Brain microvascular endothelial cell (primary cell): ENCODE measurements at regions not wholly inside any gene's neighbourhood (a gene's known extent, or its start where the extent isn't known, plus 50 kb on each side); places are given as distances from the start of the nearest gene placed in this dataset.

Source experiments
- DNase-seq: peaks from one replicate; pipeline ENCODE4 v3.0.0-alpha.2; 2020
- H3K27ac ChIP-seq: fragments of 250-450 bp; sonication (Bioruptor Pico); 2 replicates; pipeline ENCODE4 v1.5.1; 2020; ENCODE audit warnings: mild to moderate bottlenecking, moderate library complexity
- H3K27me3 ChIP-seq: fragments of 250-450 bp; sonication (Bioruptor Pico); replicated peaks from 2 replicates; pipeline ENCODE4 v1.5.1; 2020; ENCODE audit warnings: mild to moderate bottlenecking
- H3K36me3 ChIP-seq: fragments of 250-450 bp; sonication (Bioruptor Pico); replicated peaks from 2 replicates; pipeline ENCODE4 v1.5.1; 2020; ENCODE audit warnings: mild to moderate bottlenecking
- H3K4me3 ChIP-seq: 2 replicates; pipeline ENCODE4 v1.5.1; 2011; ENCODE audit warnings: low read depth, mild to moderate bottlenecking, control low read depth, low read length, moderate library complexity
- in situ Hi-C: cut with HindIII; loops from 2 replicates; pipeline ENCODE4 v1.10.0; 2017; ENCODE audit warnings: low sequenced_read_pairs, low pct_ligation_motif_present
- TF ChIP-seq, protein P1 (sequence below): IDR thresholded peaks from 2 replicates; pipeline ENCODE4 v1.5.1; 2011; ENCODE audit warnings: low read depth, mild to moderate bottlenecking, moderate library complexity, low read length, control low read depth, inconsistent platforms; ENCODE audit errors: missing control alignments

DNA sequence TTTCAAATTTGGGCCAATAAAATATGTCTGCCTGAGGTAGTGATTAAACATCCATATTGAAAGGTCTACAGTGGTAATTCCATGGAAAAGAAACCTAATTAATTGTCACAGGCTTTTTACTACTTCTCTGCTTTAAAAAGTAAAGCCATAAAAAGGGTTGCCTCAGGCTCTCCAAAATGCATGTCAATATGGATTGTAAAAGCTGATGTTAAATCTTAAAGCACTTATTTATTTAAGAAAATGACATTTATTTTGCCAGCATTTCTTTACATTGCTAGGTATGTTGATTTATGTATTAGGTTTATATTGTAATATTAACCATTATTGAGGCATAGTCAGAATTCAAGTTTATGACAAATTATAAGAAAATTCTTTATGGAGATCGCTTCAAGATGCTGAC is 133.2 kb downstream of the OPN5 start:
- Histone ChIP-seq H3K36me3 (no peaks in the 10 kb centered on the region), H3K27ac (no peak overlapping the region), H3K27me3 (no peaks in the 10 kb centered on the region), H3K4me3 (no peak overlapping the region)
- in situ Hi-C loops = no loop called here
- TF ChIP-seq, protein P1, sequence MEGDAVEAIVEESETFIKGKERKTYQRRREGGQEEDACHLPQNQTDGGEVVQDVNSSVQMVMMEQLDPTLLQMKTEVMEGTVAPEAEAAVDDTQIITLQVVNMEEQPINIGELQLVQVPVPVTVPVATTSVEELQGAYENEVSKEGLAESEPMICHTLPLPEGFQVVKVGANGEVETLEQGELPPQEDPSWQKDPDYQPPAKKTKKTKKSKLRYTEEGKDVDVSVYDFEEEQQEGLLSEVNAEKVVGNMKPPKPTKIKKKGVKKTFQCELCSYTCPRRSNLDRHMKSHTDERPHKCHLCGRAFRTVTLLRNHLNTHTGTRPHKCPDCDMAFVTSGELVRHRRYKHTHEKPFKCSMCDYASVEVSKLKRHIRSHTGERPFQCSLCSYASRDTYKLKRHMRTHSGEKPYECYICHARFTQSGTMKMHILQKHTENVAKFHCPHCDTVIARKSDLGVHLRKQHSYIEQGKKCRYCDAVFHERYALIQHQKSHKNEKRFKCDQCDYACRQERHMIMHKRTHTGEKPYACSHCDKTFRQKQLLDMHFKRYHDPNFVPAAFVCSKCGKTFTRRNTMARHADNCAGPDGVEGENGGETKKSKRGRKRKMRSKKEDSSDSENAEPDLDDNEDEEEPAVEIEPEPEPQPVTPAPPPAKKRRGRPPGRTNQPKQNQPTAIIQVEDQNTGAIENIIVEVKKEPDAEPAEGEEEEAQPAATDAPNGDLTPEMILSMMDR = no peak
- no peak for DNase-seq

DNA sequence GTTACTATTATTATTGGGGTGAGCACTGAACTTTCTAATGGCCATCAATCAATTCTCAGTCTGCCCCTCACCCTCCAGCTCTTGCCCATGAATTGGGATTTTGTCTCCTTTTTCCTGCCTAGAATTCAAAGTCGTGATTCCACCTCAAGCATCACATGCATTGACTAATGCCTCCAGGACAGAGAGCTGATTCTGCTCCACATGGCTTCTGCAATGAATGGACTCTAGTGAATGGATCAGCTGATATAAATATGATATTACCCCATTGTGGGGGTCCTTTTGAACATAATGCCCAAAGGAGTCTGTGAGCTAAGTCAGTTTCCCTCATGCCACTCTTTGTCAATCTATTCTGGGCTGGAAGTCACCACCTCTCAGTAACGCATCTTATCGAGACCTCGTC is 126.4 kb downstream of the OPN5 start:
- no peaks in the 10 kb centered on the region for H3K27me3 ChIP-seq
- no peaks in the 10 kb centered on the region for H3K36me3 ChIP-seq
- TF ChIP-seq, protein P1 = no peak
- in situ Hi-C loops = no loop called here
- H3K4me3 ChIP-seq = no peak overlapping the region
- no peak overlapping the region for H3K27ac ChIP-seq
- no peak for DNase-seq

DNA sequence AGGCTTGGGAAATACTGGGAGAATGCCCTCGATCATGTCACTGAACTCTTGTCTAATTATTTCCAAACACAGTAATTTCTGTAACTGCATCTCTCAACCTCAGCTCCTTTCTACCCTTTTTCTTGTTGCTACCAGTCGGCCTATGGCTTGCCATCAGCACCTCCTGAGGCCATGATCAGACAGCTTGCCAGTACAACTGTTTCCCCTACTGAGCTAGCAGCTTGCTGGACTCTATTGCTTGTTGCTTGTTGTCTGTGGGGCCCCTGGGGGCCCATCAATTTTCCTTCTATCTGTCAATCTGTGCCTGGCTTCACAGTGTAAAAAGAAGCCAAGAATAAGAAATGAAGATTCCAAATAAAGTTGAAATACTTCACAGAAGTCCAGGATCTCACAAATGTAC is 123.9 kb downstream of the OPN5 start:
- Histone ChIP-seq H3K36me3 (no peaks in the 10 kb centered on the region), H3K27ac (no peak overlapping the region), H3K4me3 (no peak overlapping the region), H3K27me3 (no peaks in the 10 kb centered on the region)
- in situ Hi-C loops = no loop called here
- TF ChIP-seq, protein P1 = no peak
- no peak for DNase-seq

DNA sequence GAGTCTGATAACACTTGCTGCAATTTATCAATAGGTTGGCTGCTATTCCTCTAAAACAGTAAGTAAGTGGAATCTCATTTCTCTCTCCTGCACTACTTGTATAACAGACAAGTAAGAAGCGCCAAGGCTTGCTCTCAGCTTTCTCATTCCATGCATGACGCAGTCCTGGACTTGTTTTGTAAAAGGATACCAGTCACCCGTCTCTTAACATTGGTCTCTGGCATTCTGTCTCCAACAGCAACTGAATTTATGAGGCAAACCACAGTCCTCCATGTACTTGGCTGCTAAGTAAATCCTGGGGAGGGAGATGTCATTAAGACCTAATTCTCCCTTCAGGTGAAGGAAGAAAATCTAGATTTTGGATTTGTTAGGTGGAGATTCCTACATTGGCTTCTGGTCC is 115.4 kb downstream of the OPN5 start:
- H3K27ac ChIP-seq = no peak overlapping the region
- no peaks in the 10 kb centered on the region for H3K27me3 ChIP-seq
- TF ChIP-seq, protein P1 = no peak
- H3K4me3 ChIP-seq = no peak overlapping the region
- in situ Hi-C loops = no loop called here
- DNase-seq = no peak
- no peaks in the 10 kb centered on the region for H3K36me3 ChIP-seq

DNA sequence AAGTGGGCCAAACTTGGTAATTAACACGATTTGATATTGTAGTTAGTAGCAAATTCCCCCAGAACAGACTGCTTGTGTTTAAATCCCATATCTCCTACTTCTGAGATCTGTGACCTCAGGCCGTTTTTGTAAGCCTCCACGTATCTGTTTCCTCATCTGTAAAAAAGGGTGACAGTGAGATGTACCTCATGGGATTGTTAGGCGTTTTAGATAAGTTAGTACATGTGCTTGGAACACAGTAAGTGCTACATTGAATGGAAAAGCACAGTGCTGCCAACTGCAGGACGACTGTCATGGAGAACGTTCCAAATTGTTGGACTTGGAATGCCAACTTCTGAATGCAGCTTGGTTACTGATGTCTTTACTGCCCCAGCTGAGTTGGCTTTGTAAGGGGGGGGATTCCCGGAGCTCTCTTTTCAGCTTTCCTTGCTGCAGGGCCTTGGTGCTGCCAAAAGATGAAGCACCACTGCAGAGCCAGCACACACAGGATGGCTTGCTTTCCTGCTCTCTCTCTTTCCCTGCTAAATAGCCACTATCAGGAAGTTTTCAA is 108.6 kb downstream of the OPN5 start:
- H3K4me3 ChIP-seq = no peak overlapping the region
- H3K27me3 ChIP-seq = no peaks in the 10 kb centered on the region
- no peak overlapping the region for H3K27ac ChIP-seq
- no peak for DNase-seq
- no peaks in the 10 kb centered on the region for H3K36me3 ChIP-seq
- TF ChIP-seq, protein P1 = no peak
- in situ Hi-C loops = no loop called here

DNA sequence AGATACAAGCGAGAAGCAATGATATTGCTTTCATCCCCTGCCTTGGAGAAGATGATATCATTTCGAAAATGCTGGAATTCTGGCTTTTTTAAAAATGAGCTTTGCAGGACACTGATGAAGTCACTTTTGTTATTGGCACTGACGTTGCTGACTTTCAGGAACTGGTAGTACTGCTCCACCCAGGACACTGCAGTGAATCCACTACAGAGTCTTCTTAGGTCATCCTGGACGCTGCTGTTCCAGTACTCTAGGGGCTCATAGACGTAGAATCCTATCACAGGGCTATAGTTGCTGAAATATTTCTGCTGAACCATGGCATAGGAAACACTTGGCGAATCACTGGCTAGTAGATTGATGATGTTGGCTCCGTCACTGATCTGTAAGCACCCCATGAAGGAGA is 97.2 kb downstream of the OPN5 start:
- H3K36me3 ChIP-seq = no peaks in the 10 kb centered on the region
- in situ Hi-C loops = no loop called here
- DNase-seq = no peak
- TF ChIP-seq, protein P1 = no peak
- no peaks in the 10 kb centered on the region for H3K27me3 ChIP-seq
- H3K27ac ChIP-seq = no peak overlapping the region
- H3K4me3 ChIP-seq = no peak overlapping the region
